ENCODE measurements at regions not wholly inside any gene's neighbourhood (a gene's known extent, or its start where the extent isn't known, plus 50 kb on each side); places are given as distances from the start of the nearest gene placed in this dataset.

DNA sequence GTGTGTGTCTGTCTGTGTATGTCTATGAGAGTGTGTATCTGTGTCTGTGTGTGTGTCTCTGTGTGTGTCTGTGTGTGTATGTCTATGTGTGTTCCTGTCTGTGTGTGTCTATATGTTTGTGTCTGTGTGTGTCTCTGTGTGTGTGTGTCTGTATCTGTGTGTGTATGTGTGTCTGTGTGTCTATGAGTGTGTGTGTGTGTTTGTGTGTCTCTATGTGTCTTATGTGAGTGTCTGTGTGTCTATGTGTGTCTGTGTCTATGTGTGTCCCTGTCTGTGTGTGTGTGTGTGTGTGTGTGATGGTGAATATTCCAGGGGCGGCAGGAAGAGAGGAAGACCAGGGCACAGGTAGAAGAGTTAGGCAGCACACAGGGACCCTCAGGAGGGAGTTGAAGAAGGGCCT lies 173.2 kb downstream of the MYCN start:
- TF ChIP-seq ZNF274 (IDR thresholded peaks at IDR 0.05; ENCODE audit: low read depth, low read length) (no peak), SUZ12 (IDR thresholded peaks at IDR 0.05; ENCODE audit: extremely low read depth, insufficient read depth, insufficient read length) (no peak), YY1 (IDR thresholded peaks at IDR 0.05; ENCODE audit: insufficient read depth, insufficient read length) (no peak)
